Activated CD8-positive, alpha-beta memory T cell treated with anti-CD3 and anti-CD28 coated beads for 1 hour (primary cell): ENCODE measurements at regions not wholly inside any gene's neighbourhood (a gene's known extent, or its start where the extent isn't known, plus 50 kb on each side); places are given as distances from the start of the nearest gene placed in this dataset.
"Not testable (repeated sequence)": the region's sequence is repeated elsewhere in the genome, so short reads cannot be mapped to it uniquely, and the experiment has no call there.

Experiments
- DNase-seq, 2 donors: peaks; one replicate each; pipeline ENCODE4 v3.0.0-alpha.2; 2020; ENCODE audit warnings: low read depth in 1 of 2; ENCODE audit errors: extremely low read depth in 1 of 2

GRCh38 chr13:40026741-40027140 is 371.3 kb downstream of the COG6 start:
- DNase-seq: no peak

GRCh38 chr13:40028446-40028845 is 373.0 kb downstream of the COG6 start:
- no peak for DNase-seq

GRCh38 chr13:40031031-40031430 is 375.6 kb downstream of the COG6 start:
- DNase-seq: no peak

GRCh38 chr13:40039061-40039460 is 383.6 kb downstream of the COG6 start:
- DNase-seq: no peak

- DNase-seq: no peak
Observed at GRCh38 chr13:40042991-40043390, 387.5 kb downstream of the COG6 start.

- no peak for DNase-seq
Observed at GRCh38 chr13:40043764-40044163, 388.3 kb downstream of the COG6 start.

- no peak for DNase-seq
Observed at GRCh38 chr13:40047322-40047771, 391.9 kb downstream of the COG6 start.

- no peak for DNase-seq
Observed at GRCh38 chr13:40048551-40048950, 393.1 kb downstream of the COG6 start.

- no peak for DNase-seq
Observed at GRCh38 chr13:40052954-40053353, 397.5 kb downstream of the COG6 start.

- no peak for DNase-seq
Observed at GRCh38 chr13:40053401-40053800, 397.9 kb downstream of the COG6 start.

GRCh38 chr13:40054422-40054821 is 399.0 kb downstream of the COG6 start:
- not testable (repeated sequence) for DNase-seq

GRCh38 chr13:40056898-40057619 is 401.6 kb downstream of the COG6 start:
- no peak for DNase-seq

- no peak for DNase-seq
Observed at GRCh38 chr13:40058757-40059236, 403.3 kb downstream of the COG6 start.

GRCh38 chr13:40059540-40060232 is 404.2 kb downstream of the COG6 start:
- no peak for DNase-seq

GRCh38 chr13:40060296-40061007 is 405.0 kb downstream of the COG6 start:
- DNase-seq: no peak

- DNase-seq: no peak
Observed at GRCh38 chr13:40061466-40062450, 406.3 kb downstream of the COG6 start.

GRCh38 chr13:40063278-40063698 is 407.8 kb downstream of the COG6 start:
- DNase-seq: no peak

GRCh38 chr13:40063703-40064102 is 408.2 kb downstream of the COG6 start:
- no peak for DNase-seq

- DNase-seq: no peak
Observed at GRCh38 chr13:40064154-40065097, 409.0 kb downstream of the COG6 start.
